HCT116 (cell line): ENCODE measurements at regions not wholly inside any gene's neighbourhood (a gene's known extent, or its start where the extent isn't known, plus 50 kb on each side); places are given as distances from the start of the nearest gene placed in this dataset.

Experiments
- CBX3 ChIP-seq: IDR thresholded peaks from 2 replicates; pipeline ENCODE4 v1.6.1; 2012; ENCODE audit warnings: low read depth
- EZH2 ChIP-seq: fragments of 200-600 bp; sonication (generic); IDR thresholded peaks from 2 replicates; pipeline ENCODE4 v1.6.1; 2017; ENCODE audit warnings: antibody characterized with exemption, mixed run types
- EZH2phosphoT487 ChIP-seq: fragments of 200-600 bp; IDR thresholded peaks from 2 replicates; pipeline ENCODE4 v1.6.1; 2018; ENCODE audit warnings: antibody characterized with exemption, borderline replicate concordance
- FOSL1 ChIP-seq: IDR thresholded peaks from 2 replicates; pipeline ENCODE4 v1.6.1; 2012; ENCODE audit warnings: low read depth
- JUND ChIP-seq: IDR thresholded peaks from 2 replicates; pipeline ENCODE4 v1.6.1; 2012
- POLR2A ChIP-seq: IDR thresholded peaks from 2 replicates; pipeline ENCODE4 v1.7.0; 2011; ENCODE audit warnings: borderline replicate concordance; ENCODE audit not compliant: insufficient read depth, insufficient read length; ENCODE audit errors: extremely low read depth
- SP1 ChIP-seq: IDR thresholded peaks from 2 replicates; pipeline ENCODE4 v1.6.1; 2012; ENCODE audit warnings: low read depth
- SRF ChIP-seq: IDR thresholded peaks from 2 replicates; pipeline ENCODE4 v1.6.1; 2012; ENCODE audit warnings: low read depth
- YY1 ChIP-seq: IDR thresholded peaks from 2 replicates; pipeline ENCODE4 v1.6.1; 2011; ENCODE audit warnings: low read length, low read depth, moderate library complexity, mild to moderate bottlenecking; ENCODE audit not compliant: insufficient replicate concordance; ENCODE audit errors: extremely low read depth
- ZFX ChIP-seq: fragments of 450-650 bp; IDR thresholded peaks from 2 replicates; pipeline ENCODE4 v1.6.1; 2017
- ZNF274 ChIP-seq: fragments of 200-500 bp; sonication (Bioruptor generic); IDR thresholded peaks from 2 replicates; pipeline ENCODE4 v1.6.1; 2014; ENCODE audit warnings: mild to moderate bottlenecking, low read depth, low read length, inconsistent platforms
- TF ChIP-seq, protein P1 (sequence below): IDR thresholded peaks from 2 replicates; pipeline ENCODE4 v1.6.1; 2012
- TF ChIP-seq, protein P2 (sequence below): IDR thresholded peaks from 2 replicates; pipeline ENCODE4 v1.6.1; 2012
- TF ChIP-seq, protein P3 (sequence below): IDR thresholded peaks from 2 replicates; pipeline ENCODE4 v1.6.1; 2011; ENCODE audit warnings: mild to moderate bottlenecking, low read length, moderate library complexity; ENCODE audit not compliant: insufficient replicate concordance; ENCODE audit errors: extremely low read depth

DNA sequence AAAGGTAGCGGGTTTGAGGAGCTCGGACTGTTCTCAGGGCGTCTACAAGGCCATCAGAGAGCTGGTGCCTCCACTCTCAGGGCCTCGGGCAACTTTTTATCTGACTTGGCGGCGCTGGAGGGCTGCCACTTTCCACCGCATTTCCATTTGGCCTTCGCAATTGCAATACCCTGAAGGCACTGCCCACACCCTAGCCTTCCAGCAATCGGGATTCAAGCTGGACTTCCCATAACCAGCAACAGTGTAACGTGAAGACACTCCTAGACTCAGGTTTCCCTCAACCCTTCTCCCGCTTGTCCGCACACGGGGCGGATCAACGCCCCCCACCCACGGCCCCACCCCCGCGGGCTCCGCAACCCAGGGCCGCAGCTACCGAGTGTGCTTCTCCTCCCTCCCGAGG, 50.2 kb upstream of the BCOR start (continued):
- TF ChIP-seq, protein P1, sequence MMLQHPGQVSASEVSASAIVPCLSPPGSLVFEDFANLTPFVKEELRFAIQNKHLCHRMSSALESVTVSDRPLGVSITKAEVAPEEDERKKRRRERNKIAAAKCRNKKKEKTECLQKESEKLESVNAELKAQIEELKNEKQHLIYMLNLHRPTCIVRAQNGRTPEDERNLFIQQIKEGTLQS, result no peak
- no peak for TF ChIP-seq YY1
- TF ChIP-seq SP1, result no peak
- TF ChIP-seq FOSL1, result no peak
- no peak for TF ChIP-seq EZH2phosphoT487
- TF ChIP-seq, protein P2, sequence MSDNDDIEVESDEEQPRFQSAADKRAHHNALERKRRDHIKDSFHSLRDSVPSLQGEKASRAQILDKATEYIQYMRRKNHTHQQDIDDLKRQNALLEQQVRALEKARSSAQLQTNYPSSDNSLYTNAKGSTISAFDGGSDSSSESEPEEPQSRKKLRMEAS, result no peak
- TF ChIP-seq ZFX, result no peak
- TF ChIP-seq JUND, result no peak
- no peak for TF ChIP-seq SRF
- TF ChIP-seq EZH2, result no peak
- TF ChIP-seq CBX3, result no peak
- no peak for TF ChIP-seq ZNF274
- TF ChIP-seq, protein P3, sequence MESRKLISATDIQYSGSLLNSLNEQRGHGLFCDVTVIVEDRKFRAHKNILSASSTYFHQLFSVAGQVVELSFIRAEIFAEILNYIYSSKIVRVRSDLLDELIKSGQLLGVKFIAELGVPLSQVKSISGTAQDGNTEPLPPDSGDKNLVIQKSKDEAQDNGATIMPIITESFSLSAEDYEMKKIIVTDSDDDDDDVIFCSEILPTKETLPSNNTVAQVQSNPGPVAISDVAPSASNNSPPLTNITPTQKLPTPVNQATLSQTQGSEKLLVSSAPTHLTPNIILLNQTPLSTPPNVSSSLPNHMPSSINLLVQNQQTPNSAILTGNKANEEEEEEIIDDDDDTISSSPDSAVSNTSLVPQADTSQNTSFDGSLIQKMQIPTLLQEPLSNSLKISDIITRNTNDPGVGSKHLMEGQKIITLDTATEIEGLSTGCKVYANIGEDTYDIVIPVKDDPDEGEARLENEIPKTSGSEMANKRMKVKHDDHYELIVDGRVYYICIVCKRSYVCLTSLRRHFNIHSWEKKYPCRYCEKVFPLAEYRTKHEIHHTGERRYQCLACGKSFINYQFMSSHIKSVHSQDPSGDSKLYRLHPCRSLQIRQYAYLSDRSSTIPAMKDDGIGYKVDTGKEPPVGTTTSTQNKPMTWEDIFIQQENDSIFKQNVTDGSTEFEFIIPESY, result no peak
- no peak for TF ChIP-seq POLR2A
